Activated CD8-positive, alpha-beta memory T cell treated with anti-CD3 and anti-CD28 coated beads, Interleukin-2, amount 10 ng/mL, durations not matched to agents 7 days and 5 days (primary cell): ENCODE measurements at regions not wholly inside any gene's neighbourhood (a gene's known extent, or its start where the extent isn't known, plus 50 kb on each side); places are given as distances from the start of the nearest gene placed in this dataset.
"Not testable (repeated sequence)": the region's sequence is repeated elsewhere in the genome, so short reads cannot be mapped to it uniquely, and the experiment has no call there.

ENCODE experiments used
- ATAC-seq: fragments of 150-1000 bp; cut with Tn5 transposase; one replicate; pipeline ENCODE4 v1.10.0; 2021; ENCODE audit warnings: moderate library complexity
- CTCF ChIA-PET: fragments of 350-600 bp; sonication (Branson Sonifier 250); formaldehyde crosslinking; loops from one replicate; lab custom pipeline; 2021; ENCODE audit warnings: antibody characterized with exemption; lab: Charles Lee
- DNase-seq: peaks from one replicate; pipeline ENCODE4 v3.0.0-alpha.2; 2020
- H3K27ac Mint-ChIP-seq: one replicate; pipeline ENCODE4 v1.8.0; 2021; ENCODE audit warnings: mild to moderate bottlenecking, mixed read lengths
- H3K27me3 Mint-ChIP-seq: one replicate; pipeline ENCODE4 v1.8.0; 2021; ENCODE audit warnings: mixed read lengths
- H3K36me3 Mint-ChIP-seq: one replicate; pipeline ENCODE4 v1.8.0; 2021; ENCODE audit warnings: mild to moderate bottlenecking, mixed read lengths
- H3K4me1 Mint-ChIP-seq: one replicate; pipeline ENCODE4 v1.8.0; 2021; ENCODE audit warnings: mixed read lengths
- H3K4me3 Mint-ChIP-seq: one replicate; pipeline ENCODE4 v1.8.0; 2021; ENCODE audit warnings: mild to moderate bottlenecking, moderate library complexity, mixed read lengths
- H3K9me3 Mint-ChIP-seq: one replicate; pipeline ENCODE4 v1.8.0; 2022; ENCODE audit warnings: low read depth, mixed read lengths

DNA sequence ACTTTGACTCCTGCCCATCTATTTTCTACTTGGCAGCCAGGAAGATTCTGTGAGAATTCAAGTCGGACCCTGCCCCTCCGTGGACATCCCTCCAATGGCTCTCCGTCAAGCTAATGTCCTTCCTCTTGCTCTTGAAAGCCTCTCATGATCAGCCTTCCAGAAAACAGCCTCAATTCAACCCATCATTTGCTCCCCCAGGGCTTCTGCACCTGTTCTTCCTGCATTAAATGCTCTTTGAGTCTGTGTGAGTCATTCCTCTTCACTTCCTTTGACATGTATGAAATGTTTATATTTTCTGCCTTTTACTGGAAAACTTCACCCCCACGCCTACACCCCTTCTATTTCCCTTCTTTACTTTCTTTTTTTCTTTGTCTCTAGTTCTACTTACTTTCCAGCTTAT is 734.1 kb upstream of the ZP4 start:
- Mint-ChIP-seq H3K27me3 (no peaks in the 10 kb centered on the region), H3K4me3 (no peak overlapping the region), H3K27ac (no peak overlapping the region), H3K36me3 (no peaks in the 10 kb centered on the region), H3K9me3 (peaks cover 6% of the 10 kb centered on the region), H3K4me1 (no peaks in the 10 kb centered on the region)
- no peak for ATAC-seq
- DNase-seq: no peak
- CTCF ChIA-PET: no interaction called here

- Mint-ChIP-seq H3K36me3 (no peaks in the 10 kb centered on the region), H3K4me3 (no peak overlapping the region), H3K9me3 (peaks cover 3% of the 10 kb centered on the region), H3K4me1 (no peaks in the 10 kb centered on the region), H3K27me3 (no peaks in the 10 kb centered on the region), H3K27ac (no peak overlapping the region)
- DNase-seq: no peak
- no peak for ATAC-seq
- CTCF ChIA-PET: interaction anchor here (0.6 kb wide), 1 partner anchor 1890 kb away, joined by 3 read pairs; no protein-coding TSS in a partner anchor
These were observed 730.7 kb upstream of the ZP4 start for GRCh38 chr1:238621405-238621804.

DNA sequence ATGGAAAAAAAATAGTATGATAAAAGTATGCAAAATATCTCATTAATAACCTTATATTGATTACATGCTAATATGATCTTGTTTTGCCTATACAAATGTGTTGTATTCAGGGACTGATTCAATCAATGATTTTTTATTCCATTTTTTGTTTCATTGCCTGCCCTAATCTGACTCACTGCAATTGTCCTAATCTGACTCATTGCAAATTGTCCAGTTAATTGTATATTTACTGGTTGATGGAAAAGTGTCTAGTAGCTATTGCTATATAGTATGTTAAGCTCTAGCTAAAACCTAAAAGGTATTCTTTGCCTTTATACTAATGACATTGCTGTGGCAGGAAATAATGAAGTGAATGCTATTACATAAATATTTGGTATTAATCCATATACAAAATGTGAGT is 728.9 kb upstream of the ZP4 start:
- H3K27me3 Mint-ChIP-seq: no peaks in the 10 kb centered on the region
- no peaks in the 10 kb centered on the region for H3K4me1 Mint-ChIP-seq
- CTCF ChIA-PET: no interaction called here
- H3K27ac Mint-ChIP-seq: no peak overlapping the region
- H3K36me3 Mint-ChIP-seq: no peaks in the 10 kb centered on the region
- DNase-seq (no peak), ATAC-seq (no peak)
- H3K9me3 Mint-ChIP-seq: peaks cover 3% of the 10 kb centered on the region
- H3K4me3 Mint-ChIP-seq: no peak overlapping the region

GRCh38 chr1:238611406-238611805 is 720.7 kb upstream of the ZP4 start:
- H3K4me3 Mint-ChIP-seq: no peak overlapping the region
- H3K4me1 Mint-ChIP-seq: no peaks in the 10 kb centered on the region
- H3K9me3 Mint-ChIP-seq: peaks cover 10% of the 10 kb centered on the region
- no peaks in the 10 kb centered on the region for H3K27me3 Mint-ChIP-seq
- no peak overlapping the region for H3K27ac Mint-ChIP-seq
- DNase-seq (no peak), ATAC-seq (no peak)
- H3K36me3 Mint-ChIP-seq: no peaks in the 10 kb centered on the region
- CTCF ChIA-PET: no interaction called here

DNA sequence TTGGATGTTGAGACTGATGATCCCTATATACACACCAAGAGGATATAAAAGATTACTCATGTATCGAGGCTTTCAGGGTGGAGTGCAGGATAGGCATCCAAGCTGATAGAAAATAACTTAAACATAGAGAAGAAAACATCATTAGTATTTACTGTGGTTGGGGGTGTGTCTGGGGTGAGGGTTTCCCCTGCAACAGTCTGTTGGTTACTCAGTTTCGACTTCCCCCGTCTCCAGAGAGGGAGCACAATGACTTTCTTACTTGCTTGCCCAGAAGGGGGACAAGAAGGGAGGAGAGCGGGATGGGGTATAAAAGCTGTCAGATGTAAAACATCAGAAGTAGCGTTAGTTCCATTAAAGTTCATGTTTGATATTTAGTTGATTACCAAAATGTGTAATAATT is 717.4 kb upstream of the ZP4 start:
- Mint-ChIP-seq H3K27me3 (no peaks in the 10 kb centered on the region), H3K9me3 (peaks cover 10% of the 10 kb centered on the region), H3K4me3 (no peak overlapping the region), H3K27ac (no peak overlapping the region), H3K36me3 (no peaks in the 10 kb centered on the region), H3K4me1 (no peaks in the 10 kb centered on the region)
- ATAC-seq (no peak), DNase-seq (no peak)
- CTCF ChIA-PET: no interaction called here

DNA sequence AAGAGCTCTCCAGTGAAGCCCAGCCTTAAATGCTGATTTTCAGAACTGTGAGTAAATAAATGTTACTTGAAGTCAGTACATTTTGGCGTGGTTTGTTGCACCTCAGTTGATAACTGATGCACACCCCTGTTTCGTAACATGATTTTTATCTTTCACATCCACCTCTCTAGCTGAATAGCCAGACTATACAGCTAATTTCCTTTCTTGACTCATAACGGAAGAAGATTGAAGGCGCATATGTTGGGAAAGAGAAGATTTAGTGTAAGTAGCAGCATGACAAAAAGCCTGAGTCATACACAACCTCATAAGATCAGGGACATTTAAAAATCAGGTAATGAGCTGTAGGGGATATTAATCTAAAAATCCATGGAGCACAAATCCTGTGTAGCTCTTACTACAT is 716.2 kb upstream of the ZP4 start:
- CTCF ChIA-PET: no interaction called here
- H3K27me3 Mint-ChIP-seq: no peaks in the 10 kb centered on the region
- no peaks in the 10 kb centered on the region for H3K4me1 Mint-ChIP-seq
- no peaks in the 10 kb centered on the region for H3K36me3 Mint-ChIP-seq
- H3K4me3 Mint-ChIP-seq: no peak overlapping the region
- H3K27ac Mint-ChIP-seq: no peak overlapping the region
- peaks cover 10% of the 10 kb centered on the region for H3K9me3 Mint-ChIP-seq
- DNase-seq: no peak
- ATAC-seq: no peak

GRCh38 chr1:238606457-238606856 is 715.7 kb upstream of the ZP4 start:
- peaks cover 10% of the 10 kb centered on the region for H3K9me3 Mint-ChIP-seq
- H3K27me3 Mint-ChIP-seq: no peaks in the 10 kb centered on the region
- H3K36me3 Mint-ChIP-seq: no peaks in the 10 kb centered on the region
- H3K4me3 Mint-ChIP-seq: no peak overlapping the region
- no peak for ATAC-seq
- no peak overlapping the region for H3K27ac Mint-ChIP-seq
- CTCF ChIA-PET: no interaction called here
- no peaks in the 10 kb centered on the region for H3K4me1 Mint-ChIP-seq
- DNase-seq: no peak

DNA sequence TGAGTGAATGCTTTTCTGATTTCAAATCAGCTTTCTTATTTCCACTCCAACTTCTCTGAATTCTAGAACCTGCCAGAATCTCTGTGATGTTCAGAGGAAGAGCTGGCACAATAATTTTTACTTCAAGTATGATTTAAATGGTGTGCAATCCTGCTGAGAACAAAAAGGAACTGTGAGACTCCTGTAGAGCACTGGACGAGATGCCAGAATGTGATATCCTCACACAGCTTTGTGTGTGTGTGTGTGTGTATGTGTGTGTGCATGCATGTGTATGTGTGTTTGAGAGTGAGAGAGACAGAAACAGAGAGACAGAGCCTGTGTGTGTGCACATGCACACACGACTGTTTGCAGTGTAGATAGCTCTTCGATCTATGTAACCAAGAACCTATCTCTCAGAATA is 713.6 kb upstream of the ZP4 start:
- DNase-seq (no peak), ATAC-seq (no peak)
- CTCF ChIA-PET: no interaction called here
- Mint-ChIP-seq H3K4me1 (no peaks in the 10 kb centered on the region), H3K36me3 (no peaks in the 10 kb centered on the region), H3K27me3 (no peaks in the 10 kb centered on the region), H3K4me3 (no peak overlapping the region), H3K27ac (no peak overlapping the region), H3K9me3 (peaks cover 4% of the 10 kb centered on the region)

DNA sequence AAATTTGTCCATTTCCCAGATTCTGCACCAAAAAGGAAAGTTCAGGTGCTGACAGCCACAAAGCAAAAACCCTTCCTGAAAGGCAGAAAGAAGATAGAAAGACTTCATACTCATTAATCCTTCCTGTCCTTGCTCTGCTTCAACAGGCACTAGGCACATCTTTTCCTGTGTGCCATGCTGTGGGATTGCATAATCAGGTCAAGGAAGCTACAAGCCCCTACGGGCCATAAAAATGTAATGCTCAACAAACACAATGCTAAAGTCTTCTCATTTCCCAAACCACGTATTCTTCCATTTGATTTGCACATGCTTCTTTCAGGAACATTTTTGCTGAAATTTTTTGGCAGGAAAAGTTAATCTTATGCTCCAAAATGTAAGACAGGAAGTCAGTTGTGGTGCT is 710.9 kb upstream of the ZP4 start:
- H3K27ac Mint-ChIP-seq, CTCF ChIA-PET, H3K27me3 Mint-ChIP-seq: not testable (repeated sequence)

GRCh38 chr1:238596703-238597102 is 706.0 kb upstream of the ZP4 start:
- CTCF ChIA-PET: no interaction called here
- Mint-ChIP-seq H3K9me3 (peaks cover 6% of the 10 kb centered on the region), H3K4me1 (no peaks in the 10 kb centered on the region), H3K27ac (no peak overlapping the region), H3K4me3 (no peak overlapping the region), H3K27me3 (no peaks in the 10 kb centered on the region), H3K36me3 (no peaks in the 10 kb centered on the region)
- ATAC-seq: no peak
- DNase-seq: no peak

More for the DNA sequence above, 710.9 kb upstream of the ZP4 start:
- not testable (repeated sequence) for ATAC-seq, DNase-seq, H3K36me3 Mint-ChIP-seq, H3K4me3 Mint-ChIP-seq, H3K4me1 Mint-ChIP-seq, H3K9me3 Mint-ChIP-seq

DNA sequence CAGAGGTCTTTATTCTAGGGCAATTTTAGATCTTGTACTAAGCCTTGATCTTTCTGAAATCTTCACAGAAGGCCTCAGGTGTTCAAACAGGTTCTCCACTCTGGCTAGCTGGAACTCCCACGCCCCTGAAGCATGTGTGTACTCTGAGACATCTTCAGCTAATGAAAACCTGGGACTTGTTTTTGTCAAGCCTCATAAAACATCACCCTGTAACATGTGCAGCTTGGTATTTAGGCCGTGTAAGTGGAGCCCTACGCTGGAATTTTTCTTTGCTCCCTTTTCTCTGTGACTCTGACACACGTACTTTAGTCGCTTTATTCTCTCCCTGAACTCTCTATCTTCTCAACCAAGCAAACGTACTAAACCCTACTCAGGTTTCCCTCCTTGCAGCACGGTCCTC is 701.9 kb upstream of the ZP4 start:
- no peaks in the 10 kb centered on the region for H3K4me1 Mint-ChIP-seq
- no peak overlapping the region for H3K4me3 Mint-ChIP-seq
- no peak overlapping the region for H3K27ac Mint-ChIP-seq
- H3K9me3 Mint-ChIP-seq: peaks cover 14% of the 10 kb centered on the region
- H3K27me3 Mint-ChIP-seq: no peaks in the 10 kb centered on the region
- H3K36me3 Mint-ChIP-seq: no peaks in the 10 kb centered on the region
- ATAC-seq (no peak), DNase-seq (no peak)
- CTCF ChIA-PET: no interaction called here

DNA sequence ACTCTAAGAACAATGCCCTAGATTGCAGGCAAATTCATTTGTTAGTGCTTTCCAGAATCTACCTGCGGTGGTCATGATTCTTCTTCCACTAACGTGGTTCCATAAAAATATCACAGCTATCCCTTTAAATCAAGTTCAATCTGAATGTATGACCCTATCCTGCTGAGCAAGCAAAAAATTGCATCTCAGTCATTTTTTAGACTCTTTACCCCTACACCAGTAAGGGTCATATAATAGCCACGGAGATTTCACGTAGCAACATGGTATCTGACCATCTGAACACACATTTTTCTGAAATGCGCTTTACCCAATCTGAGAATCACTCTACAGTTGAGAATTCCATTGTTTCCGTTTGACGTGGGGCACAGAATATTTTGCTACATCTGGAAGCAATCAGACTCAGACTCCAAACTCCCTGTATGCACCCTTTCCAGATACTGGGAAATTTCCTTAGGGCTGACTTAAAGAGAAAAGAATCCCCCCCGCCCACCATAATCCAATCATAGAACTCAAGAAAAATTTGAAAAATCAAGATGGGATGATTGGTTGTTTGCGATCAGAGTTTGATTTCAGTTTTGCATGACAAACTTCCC is 699.2 kb upstream of the ZP4 start:
- H3K27me3 Mint-ChIP-seq: no peaks in the 10 kb centered on the region

GRCh38 chr1:238582816-238583215 is 692.1 kb upstream of the ZP4 start:
- Mint-ChIP-seq H3K9me3 (peaks cover 6% of the 10 kb centered on the region), H3K4me1 (no peaks in the 10 kb centered on the region), H3K27me3 (no peaks in the 10 kb centered on the region)

More for the DNA sequence above, 699.2 kb upstream of the ZP4 start:
- Mint-ChIP-seq H3K4me3 (no peak overlapping the region), H3K36me3 (peaks cover 1% of the 10 kb centered on the region), H3K4me1 (no peaks in the 10 kb centered on the region), H3K27ac (no peak overlapping the region), H3K9me3 (peaks cover 17% of the 10 kb centered on the region)
- CTCF ChIA-PET: no interaction called here
- ATAC-seq (no peak), DNase-seq (no peak)

DNA sequence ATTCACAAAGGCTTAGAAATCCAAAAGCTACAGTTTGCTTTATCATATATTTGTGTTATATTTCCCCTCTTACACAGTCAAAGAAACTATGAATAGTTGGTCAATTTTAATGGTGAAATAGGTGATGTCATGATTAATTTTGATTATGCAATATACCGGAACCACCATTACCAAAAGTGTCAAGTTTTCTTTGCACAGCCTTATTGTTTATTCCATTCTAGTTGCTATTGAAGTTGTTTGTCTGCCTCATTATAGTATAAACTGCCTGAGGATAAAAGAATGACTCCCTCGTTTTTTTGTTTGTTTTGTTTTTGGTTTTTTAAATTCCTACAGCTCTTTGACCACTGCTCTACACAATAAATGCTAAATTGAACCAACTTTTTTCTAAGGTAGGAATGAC is 690.6 kb upstream of the ZP4 start:
- no peak for DNase-seq
- Mint-ChIP-seq H3K27ac (no peak overlapping the region), H3K4me1 (no peaks in the 10 kb centered on the region), H3K27me3 (no peaks in the 10 kb centered on the region), H3K9me3 (peaks cover 4% of the 10 kb centered on the region), H3K36me3 (no peaks in the 10 kb centered on the region), H3K4me3 (no peak overlapping the region)
- CTCF ChIA-PET: no interaction called here
- ATAC-seq: no peak

More at GRCh38 chr1:238582816-238583215, 692.1 kb upstream of the ZP4 start:
- no peak overlapping the region for H3K27ac Mint-ChIP-seq
- ATAC-seq (no peak), DNase-seq (no peak)
- H3K36me3 Mint-ChIP-seq: peaks cover 1% of the 10 kb centered on the region
- CTCF ChIA-PET: no interaction called here
- no peak overlapping the region for H3K4me3 Mint-ChIP-seq

GRCh38 chr1:238568735-238569134 is 678.0 kb upstream of the ZP4 start:
- DNase-seq (no peak), ATAC-seq (no peak)
- Mint-ChIP-seq H3K4me3 (no peak overlapping the region), H3K27ac (no peak overlapping the region), H3K4me1 (no peaks in the 10 kb centered on the region), H3K9me3 (peaks cover 9% of the 10 kb centered on the region), H3K36me3 (no peaks in the 10 kb centered on the region), H3K27me3 (no peaks in the 10 kb centered on the region)
- CTCF ChIA-PET: no interaction called here
